ENCODE measurements at regions not wholly inside any gene's neighbourhood (a gene's known extent, or its start where the extent isn't known, plus 50 kb on each side); places are given as distances from the start of the nearest gene placed in this dataset.

DNA sequence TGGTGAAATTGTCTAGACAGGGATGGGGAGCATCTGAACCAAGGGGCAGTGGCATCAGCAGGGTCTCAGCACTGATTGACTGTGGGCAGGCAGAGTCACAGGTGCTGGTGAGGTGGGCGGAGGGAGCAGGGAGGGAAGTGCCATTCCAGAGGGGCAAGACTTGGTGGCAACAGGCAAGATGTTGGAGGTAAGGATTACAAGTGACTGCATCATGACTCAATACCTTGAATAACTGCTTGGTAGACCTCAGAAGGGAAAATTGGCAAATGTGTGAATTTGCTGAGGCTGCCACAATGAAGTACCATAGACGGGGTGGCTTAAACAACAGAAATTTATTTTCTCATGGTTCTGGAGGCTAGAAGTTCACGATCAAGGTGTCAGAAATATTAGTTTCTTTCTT is 419.1 kb downstream of the HS3ST3B1 start:
- no peak for DNase-seq

DNA sequence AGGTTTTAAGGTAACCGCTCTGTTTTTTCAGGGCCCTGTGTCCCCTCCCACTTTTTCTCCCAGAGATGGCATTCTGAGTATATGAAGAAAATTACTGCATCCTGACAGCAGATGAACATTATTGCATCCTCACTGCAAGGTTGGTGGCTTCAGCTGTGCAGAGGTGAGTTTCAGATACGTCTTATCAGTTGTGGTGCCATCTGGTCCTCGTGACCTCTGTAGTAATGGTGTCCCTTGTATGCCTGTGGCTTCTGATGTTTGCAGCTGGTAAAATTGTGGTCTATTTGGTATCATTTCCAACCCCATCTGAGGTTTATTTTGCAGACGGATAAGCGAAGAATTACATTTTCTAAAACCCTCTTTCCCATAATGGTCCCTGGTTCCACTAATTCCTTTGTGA is 417.0 kb downstream of the HS3ST3B1 start:
- DNase-seq: no peak

GRCh38 chr17:14715561-14715960 is 414.7 kb downstream of the HS3ST3B1 start:
- DNase-seq: no peak

DNA sequence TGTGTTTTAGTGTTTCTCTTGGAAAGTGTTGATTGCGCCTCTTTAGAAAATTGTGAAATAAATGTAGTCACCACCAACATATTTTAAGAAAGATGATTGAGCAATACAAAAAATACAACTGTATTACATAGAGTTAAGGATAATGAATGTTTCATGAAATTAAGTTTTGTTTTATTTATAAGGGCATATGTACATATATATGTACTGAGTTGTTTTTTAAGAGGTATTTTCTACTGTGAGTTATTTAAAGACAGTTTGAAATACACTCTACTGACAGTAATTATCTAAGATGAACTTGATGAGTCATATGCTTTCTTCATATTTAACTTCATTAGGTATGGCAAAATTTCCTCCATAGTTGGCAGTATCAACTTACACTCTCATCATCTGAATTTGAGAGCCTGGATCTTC is 411.7 kb downstream of the HS3ST3B1 start:
- no peak for DNase-seq

GRCh38 chr17:14704121-14704520 is 403.2 kb downstream of the HS3ST3B1 start:
- DNase-seq: no peak

GRCh38 chr17:14701886-14702285 is 401.0 kb downstream of the HS3ST3B1 start:
- no peak for DNase-seq

DNA sequence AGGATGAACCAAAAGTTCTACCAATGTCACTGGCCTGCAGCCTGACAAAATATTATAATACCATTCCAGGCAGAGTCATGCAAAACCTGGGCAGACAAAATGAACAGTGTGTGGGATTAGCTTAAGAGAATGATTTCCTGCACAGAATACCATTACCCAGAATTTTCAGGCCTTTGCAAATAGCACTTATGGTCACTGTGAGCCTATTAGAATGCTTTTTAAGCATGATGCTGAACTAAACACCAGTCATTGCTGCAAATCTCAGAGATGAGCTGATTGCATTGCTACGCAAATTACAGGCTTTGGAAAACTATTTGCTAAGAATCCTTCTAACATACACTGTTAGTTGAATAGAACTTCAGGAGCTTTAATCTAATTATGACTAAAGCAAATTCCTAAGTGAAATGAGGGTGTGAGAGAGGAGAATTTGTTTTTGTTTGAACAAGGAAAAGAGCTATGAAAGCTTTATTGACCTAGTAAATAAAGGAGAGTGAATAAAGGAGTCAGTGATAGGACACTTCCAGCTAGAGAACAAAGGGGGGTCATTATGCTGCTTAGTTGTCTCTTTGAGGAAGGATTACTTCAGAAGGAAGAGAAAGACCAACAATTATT is 398.8 kb downstream of the HS3ST3B1 start:
- DNase-seq: no peak

GRCh38 chr17:14693382-14693781 is 392.5 kb downstream of the HS3ST3B1 start:
- DNase-seq: no peak

DNA sequence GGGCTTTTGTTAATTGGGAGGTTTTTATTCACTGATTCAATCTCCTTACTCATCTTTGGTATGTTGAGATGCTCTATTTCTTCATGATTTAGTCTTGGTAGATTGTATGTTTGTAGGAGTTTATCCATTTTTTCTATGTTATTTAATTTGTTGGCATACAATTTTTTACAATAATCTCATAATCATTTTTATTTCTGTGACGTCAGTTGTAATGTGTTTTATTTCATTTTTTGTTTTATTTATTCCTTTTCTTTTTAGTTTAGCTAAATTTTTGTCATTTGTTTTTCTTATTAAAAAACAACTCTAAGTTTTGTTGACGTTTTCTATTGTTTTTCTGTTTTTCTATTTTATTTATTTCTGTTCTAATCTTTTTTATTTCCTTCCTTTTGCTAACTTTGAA is 389.8 kb downstream of the HS3ST3B1 start:
- DNase-seq: no peak

DNA sequence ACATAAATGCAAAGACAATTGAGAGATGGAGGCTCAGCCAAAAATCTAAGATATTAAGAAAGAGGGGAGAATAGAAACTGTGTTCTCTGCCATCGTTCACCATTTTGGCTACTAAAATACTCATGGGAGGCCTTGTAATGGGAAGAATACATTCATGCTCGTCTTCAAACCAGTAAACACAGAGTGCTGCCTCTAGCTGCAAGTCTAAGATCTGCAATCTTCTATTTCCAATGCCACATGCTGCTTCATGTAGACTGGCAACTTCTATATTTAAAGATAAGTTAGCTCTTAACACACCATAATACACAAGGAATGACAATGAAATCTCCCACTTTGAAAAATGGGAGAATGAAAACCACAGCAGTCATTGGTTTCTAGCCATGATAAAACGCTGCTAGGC is 387.3 kb downstream of the HS3ST3B1 start:
- no peak for DNase-seq

GRCh38 chr17:14672830-14673229 is 371.9 kb downstream of the HS3ST3B1 start:
- DNase-seq: no peak

GRCh38 chr17:14670861-14671260 is 370.0 kb downstream of the HS3ST3B1 start:
- DNase-seq: no peak

DNA sequence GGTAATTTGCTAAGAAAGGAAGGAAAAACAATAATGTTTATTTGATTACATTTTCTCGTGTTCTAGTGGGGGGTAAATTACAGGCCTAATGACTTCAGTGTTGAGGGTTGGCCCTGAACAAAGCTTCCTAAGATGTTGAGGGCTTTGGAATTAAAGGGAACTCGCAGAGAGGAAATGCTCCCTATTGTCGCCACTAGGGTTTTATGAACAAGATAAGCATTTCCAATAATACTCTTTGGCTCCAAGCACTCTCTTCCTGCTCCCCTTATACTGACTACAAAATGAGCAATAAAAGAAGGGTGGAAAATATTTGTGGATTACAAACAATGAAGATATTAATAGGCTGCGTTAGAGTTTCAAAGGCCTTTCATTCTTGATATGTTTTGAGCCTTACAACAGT is 363.6 kb downstream of the HS3ST3B1 start:
- no peak for DNase-seq

DNA sequence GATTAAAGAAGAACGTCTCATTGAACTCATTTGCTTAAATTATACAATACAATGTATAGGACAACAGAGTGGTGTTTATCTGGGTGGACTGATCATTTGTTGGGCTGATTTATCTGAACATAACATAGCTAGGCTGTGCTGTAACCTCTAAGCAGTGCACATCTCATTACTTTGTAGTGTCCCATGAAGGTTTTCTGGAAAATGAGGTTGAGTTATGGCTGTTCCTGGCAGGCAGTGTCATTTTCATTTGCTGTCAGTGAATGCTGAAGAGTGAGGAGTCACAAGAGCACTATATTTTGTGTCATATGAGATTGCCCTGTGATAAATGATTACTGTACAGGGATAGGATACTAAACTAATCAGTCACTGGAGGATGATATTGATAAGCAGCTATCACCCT is 340.2 kb downstream of the HS3ST3B1 start:
- no peak for DNase-seq

GRCh38 chr17:14637260-14637659 is 336.4 kb downstream of the HS3ST3B1 start:
- no peak for DNase-seq

DNA sequence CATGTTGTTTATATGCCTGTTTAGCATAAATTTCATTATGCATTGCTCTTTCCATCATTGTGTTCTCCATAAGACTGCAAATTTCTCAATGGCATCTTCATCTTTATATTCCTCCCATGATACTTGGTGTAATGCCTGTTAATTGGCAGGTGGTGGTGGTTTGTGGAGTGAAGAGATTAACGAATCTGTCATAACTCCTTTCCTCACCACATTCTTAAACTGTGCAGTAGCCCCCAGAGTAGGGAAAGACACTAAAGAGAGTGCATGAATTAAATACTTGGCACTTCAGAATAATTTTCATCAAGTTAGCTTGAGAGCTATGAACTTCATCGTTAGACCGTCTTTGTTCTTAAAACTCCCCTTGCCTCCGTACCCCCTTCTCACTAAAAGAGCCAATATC is 329.7 kb downstream of the HS3ST3B1 start:
- no peak for DNase-seq

GRCh38 chr17:14630046-14630445 is 329.2 kb downstream of the HS3ST3B1 start:
- DNase-seq: no peak

- no peak for DNase-seq
These were observed 321.8 kb downstream of the HS3ST3B1 start for GRCh38 chr17:14622615-14623101.

DNA sequence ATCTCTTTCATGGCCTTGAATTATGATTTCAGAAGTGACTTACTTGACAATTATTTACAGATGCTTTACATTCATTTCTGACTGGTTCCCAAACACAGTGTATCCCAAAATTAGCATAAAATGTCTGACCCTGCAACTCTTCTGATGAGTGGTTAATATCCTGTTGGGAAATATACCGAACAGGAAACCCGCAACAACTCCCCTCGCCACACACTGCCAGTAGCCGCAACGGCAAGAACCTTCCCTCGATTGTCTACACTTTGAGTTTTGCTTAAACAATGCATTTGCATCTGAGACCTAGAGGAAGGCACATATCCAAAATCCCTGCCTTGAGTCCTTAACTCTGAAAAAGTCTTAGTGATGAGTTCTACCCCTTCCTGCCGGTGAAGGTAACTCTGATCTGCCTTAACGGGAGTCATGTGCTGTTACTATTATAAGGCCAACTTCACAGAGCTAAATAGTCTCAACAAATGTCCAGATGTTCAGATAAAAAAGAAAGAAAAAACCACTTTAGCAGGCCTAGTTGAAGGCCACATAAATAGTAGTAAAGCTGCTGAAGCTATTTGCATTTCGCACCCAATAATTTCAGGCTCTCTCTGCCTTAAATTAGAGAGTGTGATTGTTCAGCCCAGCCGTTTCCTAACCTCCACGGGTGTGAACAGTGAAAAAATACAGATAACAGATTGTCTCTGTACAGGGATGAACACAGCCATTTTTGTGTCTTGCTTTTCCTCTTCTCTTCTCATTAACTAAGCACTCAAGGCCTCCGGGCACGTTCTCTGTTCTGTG is 321.1 kb downstream of the HS3ST3B1 start:
- no peak for DNase-seq

- no peak for DNase-seq
These were observed 318.9 kb downstream of the HS3ST3B1 start for GRCh38 chr17:14619821-14620220.

DNA sequence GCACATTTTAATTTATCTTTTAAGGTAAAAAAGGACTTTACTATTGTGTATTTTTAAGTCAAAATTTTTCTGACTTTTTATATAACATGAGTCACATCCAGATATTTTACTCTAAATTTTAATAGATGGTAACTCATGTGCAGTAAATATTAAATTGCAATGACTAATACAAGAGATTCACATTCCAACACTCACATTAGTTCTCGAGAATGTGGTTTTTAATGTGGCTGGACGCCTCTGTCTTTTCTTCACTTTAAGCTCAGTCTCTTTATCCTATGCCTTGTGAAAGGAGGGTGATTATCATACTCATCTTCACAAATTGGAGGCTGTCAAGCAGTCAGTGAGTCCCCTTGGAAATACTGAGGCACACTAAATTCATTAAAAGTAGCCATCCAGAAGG is 315.6 kb downstream of the HS3ST3B1 start:
- DNase-seq: no peak

DNA sequence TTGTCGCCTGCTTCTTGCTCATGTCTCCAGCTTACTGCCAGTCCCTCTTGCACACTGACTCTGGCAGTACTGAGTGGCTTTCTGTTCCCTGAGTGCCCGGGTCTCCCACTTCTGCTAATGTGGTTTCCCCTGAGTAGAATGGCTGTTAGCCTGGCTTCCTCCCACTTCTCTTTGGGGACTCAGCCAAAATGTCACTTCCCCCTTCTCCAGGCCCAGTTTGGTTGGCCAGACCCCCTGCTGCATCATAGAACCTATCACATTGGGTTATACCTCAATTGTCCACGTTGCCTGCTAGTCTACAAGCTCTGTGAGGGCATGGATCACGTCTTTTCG is 304.4 kb downstream of the HS3ST3B1 start:
- DNase-seq: peak; percentile 22

DNA sequence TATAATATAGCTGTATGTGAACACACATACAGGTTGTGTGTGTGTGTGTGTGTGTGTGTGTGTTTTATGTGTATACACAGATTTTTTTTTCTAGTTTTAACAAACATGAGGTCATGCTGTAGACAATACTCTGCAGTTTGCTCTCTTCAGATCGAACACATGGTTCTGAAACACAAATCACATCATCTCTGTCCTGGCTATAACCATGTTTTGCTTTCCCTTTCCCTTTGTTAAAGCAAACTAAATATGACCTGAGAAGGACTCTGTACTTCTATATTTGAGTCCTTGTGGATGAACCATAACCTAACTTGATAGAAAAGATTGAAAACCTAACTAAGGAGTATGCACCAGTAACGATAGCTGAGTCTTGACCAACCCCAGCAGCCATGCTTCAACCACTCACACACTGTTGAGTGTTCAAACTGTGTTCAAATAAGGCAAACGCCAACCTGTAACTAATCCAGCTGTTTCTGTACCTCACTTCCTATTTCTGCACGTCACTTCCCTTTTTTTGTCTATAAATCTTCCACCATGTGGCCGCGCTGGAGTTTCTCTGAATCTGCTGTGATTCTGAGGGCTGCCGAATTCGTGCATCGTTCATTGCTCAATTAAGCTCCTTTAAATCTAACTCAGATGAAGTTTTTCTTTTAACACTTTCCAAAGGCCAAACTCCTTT is 303.8 kb downstream of the HS3ST3B1 start:
- peak; percentile 6 for DNase-seq

- no peak for DNase-seq
These were observed 295.3 kb downstream of the HS3ST3B1 start for GRCh38 chr17:14596224-14596623.

All from CD4-positive, alpha-beta T cell treated with Interleukin-10 for 1 hour (primary cell).